ENCODE measurements at regions not wholly inside any gene's neighbourhood (a gene's known extent, or its start where the extent isn't known, plus 50 kb on each side); places are given as distances from the start of the nearest gene placed in this dataset.

DNA sequence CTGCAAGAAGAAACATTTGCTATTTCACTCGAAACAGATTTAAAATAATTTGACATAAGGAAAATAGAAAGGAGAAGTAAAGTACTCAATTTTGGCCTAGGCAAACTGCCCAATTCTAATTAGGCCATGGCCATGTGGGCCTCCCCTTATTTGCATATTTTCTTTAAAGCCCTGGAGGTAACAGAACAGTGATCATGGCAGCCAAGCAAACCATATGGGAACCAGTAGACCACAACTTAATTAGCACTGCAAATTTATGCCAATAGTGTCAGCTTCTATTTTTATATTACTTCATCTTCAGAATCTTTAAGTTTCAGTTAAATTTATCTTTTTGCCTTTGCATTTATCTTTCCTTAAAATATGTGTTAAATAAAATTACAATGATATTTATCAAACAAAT lies 63.3 kb upstream of the THSD7A start:
- DNase-seq, result no peak

DNA sequence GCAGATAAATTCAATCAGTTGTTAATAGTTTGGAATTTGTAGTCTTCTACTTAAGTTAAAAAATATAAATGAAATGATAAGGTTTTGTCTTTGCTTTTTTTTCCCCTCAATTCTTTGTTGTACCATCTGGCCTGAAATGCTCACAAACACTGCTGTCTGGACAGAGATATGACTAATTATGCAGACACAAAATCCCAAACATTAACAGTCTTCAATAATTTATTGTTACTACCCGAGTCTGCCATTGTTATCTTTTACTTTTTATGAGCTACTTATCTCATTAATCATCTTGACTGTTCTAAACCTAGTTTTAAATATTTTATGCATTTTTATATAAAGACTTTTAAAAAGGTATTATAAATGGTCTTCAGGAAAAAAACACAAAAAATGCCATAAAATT lies 64.7 kb upstream of the THSD7A start:
- no peak for DNase-seq

DNA sequence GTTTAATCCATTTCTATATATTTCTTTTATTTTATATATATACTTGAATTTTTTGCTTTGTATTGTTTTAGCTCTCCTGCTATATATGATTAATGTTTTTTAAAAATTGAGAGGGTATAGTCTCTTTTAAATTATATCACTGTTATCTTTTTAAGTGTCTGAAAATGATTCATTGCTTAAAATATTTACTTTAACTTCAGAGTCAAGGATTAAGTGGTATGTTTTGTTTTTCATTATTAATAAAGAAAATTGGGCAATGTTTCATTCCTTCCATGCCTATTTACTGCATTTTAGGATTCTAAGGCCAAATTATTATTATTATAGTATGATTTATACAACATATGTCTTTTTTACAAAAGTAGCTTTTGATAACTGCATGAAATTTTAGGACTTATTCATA lies 67.2 kb upstream of the THSD7A start:
- DNase-seq, result no peak

GRCh38 chr7:11910253-11910652 lies 78.3 kb upstream of the THSD7A start:
- DNase-seq, result no peak

- DNase-seq, result no peak
These were observed 79.9 kb upstream of the THSD7A start for GRCh38 chr7:11911900-11912299.

GRCh38 chr7:11914645-11915044 lies 82.6 kb upstream of the THSD7A start:
- DNase-seq, result no peak

GRCh38 chr7:11923376-11923930 lies 91.5 kb upstream of the THSD7A start:
- DNase-seq, result no peak

DNA sequence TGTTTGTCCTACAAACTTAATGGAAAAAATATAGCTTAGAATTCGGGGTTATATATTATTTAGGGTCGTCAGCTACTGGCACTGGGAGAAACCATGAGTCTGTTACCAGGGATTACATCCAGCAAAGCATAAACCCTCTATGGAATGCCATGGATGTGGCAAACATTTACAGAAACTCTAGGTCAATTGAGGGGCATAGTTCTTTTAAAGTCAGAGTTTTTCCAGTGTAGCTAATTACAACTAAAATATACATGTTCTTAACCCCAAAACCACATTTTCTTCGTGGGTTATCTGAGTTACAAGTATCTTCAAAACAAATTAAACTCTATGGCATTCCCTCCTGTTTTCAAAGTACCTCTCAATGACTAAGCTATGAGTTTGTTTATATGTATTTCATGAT lies 99.3 kb upstream of the THSD7A start:
- DNase-seq, result no peak

- no peak for DNase-seq
These were observed 102.8 kb upstream of the THSD7A start for GRCh38 chr7:11934796-11935195.

GRCh38 chr7:11935905-11936304 lies 103.9 kb upstream of the THSD7A start:
- no peak for DNase-seq

GRCh38 chr7:11946794-11947193 lies 114.8 kb upstream of the THSD7A start:
- no peak for DNase-seq

GRCh38 chr7:11950281-11950680 lies 118.3 kb upstream of the THSD7A start:
- no peak for DNase-seq

GRCh38 chr7:11950942-11951341 lies 118.9 kb upstream of the THSD7A start:
- DNase-seq, result no peak

DNA sequence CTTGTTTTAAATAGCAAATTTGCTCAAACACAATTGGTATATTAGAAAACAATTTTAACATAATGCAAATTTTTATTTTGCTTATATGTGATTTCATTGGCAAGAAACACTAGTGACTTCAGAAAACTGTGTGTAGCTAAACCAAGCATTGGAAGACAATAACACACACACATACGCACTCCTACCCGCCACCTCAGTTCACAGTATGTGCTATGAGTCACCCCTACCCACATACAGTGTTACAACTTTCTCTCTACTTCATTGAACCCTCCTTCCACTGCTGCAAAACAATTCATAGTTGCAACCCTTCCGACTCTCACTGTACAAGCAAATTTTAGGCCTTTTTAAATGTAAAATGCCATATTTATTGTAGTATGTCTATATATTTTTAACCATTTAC lies 119.9 kb upstream of the THSD7A start:
- no peak for DNase-seq

DNA sequence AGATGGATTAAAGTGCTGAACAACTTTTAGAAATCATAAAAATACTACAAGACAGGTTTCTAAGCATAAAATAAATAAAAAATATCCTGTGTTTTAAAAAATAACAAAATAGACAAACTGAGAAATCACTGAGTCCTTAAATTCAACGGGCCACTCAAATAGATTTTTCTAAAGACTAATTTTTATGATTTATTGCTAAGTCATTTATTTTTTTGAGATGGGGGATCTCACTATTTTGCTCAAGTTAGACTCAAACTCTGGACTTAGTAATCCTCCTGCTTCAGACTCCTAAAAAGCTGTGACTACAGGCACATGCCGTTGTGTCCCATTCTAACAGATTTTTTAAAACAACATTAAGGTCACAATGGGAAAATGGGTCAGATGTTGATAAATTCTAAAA lies 121.0 kb upstream of the THSD7A start:
- no peak for DNase-seq

DNA sequence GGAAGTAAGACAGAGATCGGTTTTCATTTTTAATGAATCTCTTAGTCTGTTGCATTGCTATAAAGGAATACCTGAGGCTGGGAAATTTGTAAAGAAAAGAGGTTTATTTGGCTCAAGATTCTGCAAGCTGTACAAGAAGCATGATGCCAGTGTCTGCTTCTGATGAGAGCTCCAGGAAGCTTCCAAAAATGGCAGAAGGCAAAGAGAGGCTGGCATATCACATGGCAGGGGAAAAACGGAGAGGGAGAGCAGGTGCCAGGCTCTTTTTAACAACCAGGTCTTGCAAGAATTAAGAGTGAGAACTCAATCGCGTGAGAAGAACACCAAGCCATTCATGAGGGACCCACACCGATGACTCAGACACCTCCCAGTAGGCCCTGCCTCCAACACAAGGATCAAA lies 125.0 kb upstream of the THSD7A start:
- DNase-seq, result no peak

- no peak for DNase-seq
These were observed 126.0 kb upstream of the THSD7A start for GRCh38 chr7:11957956-11958355.

- DNase-seq, result no peak
These were observed 127.1 kb upstream of the THSD7A start for GRCh38 chr7:11959121-11959520.

- DNase-seq, result no peak
These were observed 128.6 kb upstream of the THSD7A start for GRCh38 chr7:11960621-11961020.

GRCh38 chr7:11969643-11970042 lies 137.6 kb upstream of the THSD7A start:
- DNase-seq, result no peak

GRCh38 chr7:11970132-11970531 lies 138.1 kb upstream of the THSD7A start:
- DNase-seq, result no peak

DNA sequence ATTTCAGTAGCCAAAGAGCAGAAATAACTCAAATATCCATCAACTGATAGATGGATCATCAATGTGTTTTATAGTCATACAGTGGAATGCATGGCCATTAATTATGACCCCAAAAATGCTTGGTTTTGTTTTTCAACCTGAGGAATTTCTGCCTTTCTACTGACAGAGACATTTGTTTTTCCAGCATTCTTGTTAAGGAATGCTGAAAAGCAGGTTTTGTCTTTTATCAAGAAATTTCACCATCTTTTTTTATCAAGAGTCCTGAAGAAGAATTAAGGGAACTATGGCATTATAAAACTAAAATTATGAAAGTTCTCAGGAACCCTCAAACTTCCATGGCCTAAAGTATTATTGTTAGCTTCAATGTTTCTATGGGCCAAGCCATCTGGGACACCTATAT lies 153.4 kb upstream of the THSD7A start:
- DNase-seq, result no peak

- no peak for DNase-seq
These were observed 154.0 kb upstream of the THSD7A start for GRCh38 chr7:11985971-11986370.

DNA sequence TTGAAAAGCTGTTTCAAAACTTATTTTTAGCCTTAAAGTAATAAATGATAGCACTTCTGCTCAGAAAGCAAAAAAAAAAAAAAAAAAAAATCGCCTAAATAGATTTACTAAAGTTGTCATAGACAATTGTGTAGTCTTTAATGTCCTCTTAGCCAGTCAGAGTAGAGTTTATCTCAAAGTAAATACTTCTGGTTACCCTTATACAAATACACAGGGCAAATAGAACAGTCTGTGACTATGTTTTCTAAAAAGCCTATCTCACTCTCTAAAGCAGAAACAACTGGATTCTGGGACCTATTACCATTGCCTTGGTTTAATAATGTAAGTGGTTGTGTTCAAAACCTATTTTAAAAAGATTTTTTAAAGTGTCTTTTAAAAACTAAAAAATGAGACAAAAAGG lies 156.2 kb upstream of the THSD7A start:
- DNase-seq, result no peak

GRCh38 chr7:12002428-12002827 lies 170.4 kb upstream of the THSD7A start:
- no peak for DNase-seq

DNA sequence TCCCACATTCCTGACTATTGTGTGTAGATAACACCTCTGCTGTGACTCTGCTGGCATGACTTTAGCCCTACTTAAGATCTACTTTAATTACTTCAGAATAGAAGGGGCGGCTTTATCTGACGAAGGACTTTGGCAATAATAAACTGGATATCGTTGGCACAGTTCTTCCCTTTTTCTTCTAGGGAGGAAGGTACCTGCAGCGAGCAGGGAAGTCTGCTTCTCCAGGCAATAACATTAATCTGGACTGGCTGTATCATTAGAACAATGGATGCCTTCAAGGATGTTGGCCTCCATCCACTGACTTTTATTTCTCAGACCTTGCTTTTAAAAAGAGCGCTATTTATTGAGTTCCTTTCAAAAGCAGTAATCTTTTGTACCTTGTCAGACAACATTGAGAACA lies 172.6 kb upstream of the THSD7A start:
- no peak for DNase-seq

Measured in stimulated activated naive CD4-positive, alpha-beta T cell treated with Interleukin-2 at 50 U/mL for 16 hours (primary cell).